HCT116 (cell line): ENCODE measurements at regions not wholly inside any gene's neighbourhood (a gene's known extent, or its start where the extent isn't known, plus 50 kb on each side); places are given as distances from the start of the nearest gene placed in this dataset.

Experiments used
- ATAC-seq: fragments of 200-7000 bp; cut with Tn5 transposase; 2 replicates; pipeline ENCODE4 v1.9.1; 2020; ENCODE audit warnings: mild to moderate bottlenecking, moderate library complexity
- BruUV-seq: library from RNA; stranded (reverse); fragments of 400-500 nt; replicated peaks from 2 replicates; lab custom pipeline; 2021; lab: Mats Ljungman, UMichigan
- CTCF ChIA-PET: fragments of 300-600 bp; sonication (Branson Sonifier 250); formaldehyde crosslinking; loops from one replicate; lab custom pipeline; 2021; ENCODE audit warnings: antibody characterized with exemption; lab: Charles Lee
- POLR2A ChIA-PET: fragments of 300-600, 350-600 bp; sonication (Branson Sonifier 250); formaldehyde crosslinking; loops from one replicate; lab custom pipeline; 2021; ENCODE audit warnings: antibody characterized with exemption; lab: Charles Lee
- RAD21 ChIA-PET, 2 experiments: fragments of 300-600 bp; sonication (Branson Sonifier 250); formaldehyde crosslinking; loops; one replicate each; lab custom pipeline; 2023; ENCODE audit warnings: low total read pairs in 2 of 2; ENCODE audit not compliant: uncharacterized antibody in 2 of 2, unreplicated experiment in 2 of 2, low non-redundant PET in 1 of 2; lab: Charles Lee
- DNase-seq: peaks from one replicate; pipeline ENCODE4 v3.0.0-alpha.2; 2010; ENCODE audit warnings: low read depth, low spot score
- H2AFZ ChIP-seq: fragments of 200-600 bp; shearing (Covaris generic), sonication (generic); 2 replicates; pipeline ENCODE4 v1.6.1; 2017; ENCODE audit warnings: low read depth, mixed run types, mixed read lengths, antibody characterized with exemption, low read length; ENCODE audit not compliant: poor library complexity, severe bottlenecking
- H3K27ac ChIP-seq: 2 replicates; pipeline ENCODE4 v1.5.1; 2012; ENCODE audit warnings: low read depth, low read length
- H3K27me3 ChIP-seq: fragments of 200-600 bp; sonication (generic); 2 replicates; pipeline ENCODE4 v1.6.1; 2016; ENCODE audit warnings: mixed run types, low read length, mixed read lengths; ENCODE audit not compliant: insufficient read depth
- H3K36me3 ChIP-seq, 2 experiments: fragments of 200-500 bp in 1 of 2; fragments of 200-600 bp in 1 of 2; sonication (Bioruptor generic) in 1 of 2; sonication (generic) in 1 of 2; 2 replicates each; pipeline versions ENCODE4 v1.5.1 to v1.6.1; 2014 to 2016; ENCODE audit warnings: low read length in 2 of 2, inconsistent platforms in 1 of 2, mixed read lengths in 1 of 2, mixed run types in 1 of 2; ENCODE audit not compliant: insufficient read depth in 2 of 2, control insufficient read depth in 1 of 2
- H3K4me1 ChIP-seq, 2 experiments: fragments of 200-600 bp in 1 of 2; sonication (generic) in 1 of 2; 2 replicates each; pipeline versions ENCODE4 v1.5.1 to v1.6.1; 2012 to 2017; ENCODE audit warnings: low read length in 2 of 2, inconsistent platforms in 1 of 2, mild to moderate bottlenecking in 1 of 2, mixed read lengths in 1 of 2, mixed run types in 1 of 2, moderate library complexity in 1 of 2; ENCODE audit not compliant: insufficient read depth in 2 of 2, control insufficient read depth in 1 of 2
- H3K4me2 ChIP-seq: fragments of 200-600 bp; sonication (generic); 2 replicates; pipeline ENCODE4 v1.6.1; 2017; ENCODE audit warnings: mixed run types, low read length, mixed read lengths
- H3K4me3 ChIP-seq, 2 experiments: fragments of 200-600 bp in 1 of 2; sonication (generic) in 1 of 2; replicated peaks in 1 of 2; 2 replicates each; pipeline ENCODE4 v1.5.1; 2011 to 2016; ENCODE audit warnings: low read length in 2 of 2, control low read depth in 1 of 2, low read depth in 1 of 2, mild to moderate bottlenecking in 1 of 2, mixed read lengths in 1 of 2, mixed run types in 1 of 2
- H3K79me2 ChIP-seq: fragments of 200-600 bp; sonication (generic); 2 replicates; pipeline ENCODE4 v1.6.1; 2017; ENCODE audit warnings: mild to moderate bottlenecking, mixed run types, low read length, moderate library complexity, mixed read lengths; ENCODE audit not compliant: insufficient read depth
- H3K9ac ChIP-seq: fragments of 200-600 bp; sonication (generic); 2 replicates; pipeline ENCODE4 v1.6.1; 2016; ENCODE audit warnings: low read length, mixed read lengths
- H3K9me2 ChIP-seq: fragments of 200-600 bp; sonication (generic), shearing (Covaris generic); 2 replicates; pipeline ENCODE4 v1.6.1; 2017; ENCODE audit warnings: mixed run types, mild to moderate bottlenecking, moderate library complexity; ENCODE audit not compliant: insufficient read depth
- H3K9me3 ChIP-seq, 2 experiments: fragments of 200-500 bp in 1 of 2; fragments of 200-600 bp in 1 of 2; sonication (Bioruptor generic) in 1 of 2; sonication (generic) in 1 of 2; 2 replicates each; pipeline ENCODE4 v1.6.1; 2014 to 2017; ENCODE audit warnings: low read length in 2 of 2, mixed read lengths in 2 of 2, inconsistent platforms in 1 of 2, low read depth in 1 of 2, mild to moderate bottlenecking in 1 of 2, mixed run types in 1 of 2, moderate library complexity in 1 of 2; ENCODE audit not compliant: control insufficient read depth in 1 of 2, insufficient read depth in 1 of 2
- H4K20me1 ChIP-seq: fragments of 200-600 bp; sonication (generic), shearing (Covaris generic); 2 replicates; pipeline ENCODE4 v1.6.1; 2017; ENCODE audit warnings: mixed run types, mild to moderate bottlenecking, moderate library complexity; ENCODE audit not compliant: insufficient read depth
- CBX3 ChIP-seq: IDR thresholded peaks from 2 replicates; pipeline ENCODE4 v1.6.1; 2012; ENCODE audit warnings: low read depth
- CEBPB ChIP-seq: IDR thresholded peaks from 2 replicates; pipeline ENCODE4 v1.6.1; 2012; ENCODE audit warnings: low read depth
- EZH2 ChIP-seq: fragments of 200-600 bp; sonication (generic); IDR thresholded peaks from 2 replicates; pipeline ENCODE4 v1.6.1; 2017; ENCODE audit warnings: antibody characterized with exemption, mixed run types
- FOSL1 ChIP-seq: IDR thresholded peaks from 2 replicates; pipeline ENCODE4 v1.6.1; 2012; ENCODE audit warnings: low read depth
- POLR2A ChIP-seq: IDR thresholded peaks from 2 replicates; pipeline ENCODE4 v1.7.0; 2011; ENCODE audit warnings: borderline replicate concordance; ENCODE audit not compliant: insufficient read depth, insufficient read length; ENCODE audit errors: extremely low read depth
- RAD21 ChIP-seq: IDR thresholded peaks from 2 replicates; pipeline ENCODE4 v1.6.1; 2012; ENCODE audit warnings: low read depth, mild to moderate bottlenecking
- REST ChIP-seq: IDR thresholded peaks from 2 replicates; pipeline ENCODE4 v1.6.1; 2012; ENCODE audit warnings: low read depth
- SIN3A ChIP-seq: IDR thresholded peaks from 2 replicates; pipeline ENCODE4 v1.6.1; 2012; ENCODE audit warnings: low read depth
- SP1 ChIP-seq: IDR thresholded peaks from 2 replicates; pipeline ENCODE4 v1.6.1; 2012; ENCODE audit warnings: low read depth
- TCF7L2 ChIP-seq: IDR thresholded peaks from 2 replicates; pipeline ENCODE4 v1.7.0; 2011; ENCODE audit warnings: borderline replicate concordance, inconsistent platforms; ENCODE audit not compliant: insufficient read depth, insufficient read length; ENCODE audit errors: extremely low read depth
- YY1 ChIP-seq: IDR thresholded peaks from 2 replicates; pipeline ENCODE4 v1.6.1; 2011; ENCODE audit warnings: low read length, low read depth, moderate library complexity, mild to moderate bottlenecking; ENCODE audit not compliant: insufficient replicate concordance; ENCODE audit errors: extremely low read depth
- ZBTB33 ChIP-seq: IDR thresholded peaks from 2 replicates; pipeline ENCODE4 v1.6.1; 2011; ENCODE audit warnings: mild to moderate bottlenecking, low read length, moderate library complexity; ENCODE audit not compliant: insufficient replicate concordance; ENCODE audit errors: extremely low read depth
- ZFX ChIP-seq: fragments of 450-650 bp; IDR thresholded peaks from 2 replicates; pipeline ENCODE4 v1.6.1; 2017
- ZNF274 ChIP-seq: fragments of 200-500 bp; sonication (Bioruptor generic); IDR thresholded peaks from 2 replicates; pipeline ENCODE4 v1.6.1; 2014; ENCODE audit warnings: mild to moderate bottlenecking, low read depth, low read length, inconsistent platforms
- intact Hi-C: fragments of 100-400 bp; cut with micrococcal nuclease; formaldehyde crosslinking; loops from 2 replicates; pipeline ENCODE4 v1.10.0; 2022
- TF ChIP-seq, protein P1 (sequence below): IDR thresholded peaks from 2 replicates; pipeline ENCODE4 v1.6.1; 2012

DNA sequence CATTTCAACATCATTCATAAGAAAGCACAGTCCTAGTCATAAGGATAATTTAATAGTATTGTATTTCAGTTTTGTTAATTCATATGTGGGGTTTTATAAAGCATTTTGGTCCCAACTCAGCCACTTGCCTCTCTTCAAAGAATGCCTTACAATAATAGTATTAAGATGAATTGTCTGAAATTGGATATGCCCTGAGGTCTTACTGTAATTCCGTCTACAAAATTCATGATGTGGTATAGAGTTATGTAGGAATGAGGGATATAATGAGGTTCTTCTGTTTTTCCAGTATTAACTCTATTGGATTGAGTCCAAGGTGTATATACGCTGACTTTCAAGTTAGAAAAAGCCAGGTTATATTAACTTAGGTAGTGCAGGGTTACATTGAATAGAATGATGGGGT, 177.0 kb downstream of the GOLIM4 start (continued):
- TF ChIP-seq REST (no peak), SP1 (no peak), TCF7L2 (no peak), ZNF274 (no peak), EZH2 (no peak)
- TF ChIP-seq, protein P1, sequence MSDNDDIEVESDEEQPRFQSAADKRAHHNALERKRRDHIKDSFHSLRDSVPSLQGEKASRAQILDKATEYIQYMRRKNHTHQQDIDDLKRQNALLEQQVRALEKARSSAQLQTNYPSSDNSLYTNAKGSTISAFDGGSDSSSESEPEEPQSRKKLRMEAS = no peak

GRCh38 chr3:167918008-167918596, 177.6 kb downstream of the GOLIM4 start:
- Histone ChIP-seq H3K27ac (no peak overlapping the region), H2AFZ (no peak overlapping the region), H3K27me3 (no peaks in the 10 kb centered on the region), H4K20me1 (no peaks in the 10 kb centered on the region), H3K9me2 (no peaks in the 10 kb centered on the region), H3K36me3 (no peaks in the 10 kb centered on the region), H3K79me2 (no peaks in the 10 kb centered on the region), H3K9ac (no peak overlapping the region), H3K4me3 (no peak overlapping the region), H3K4me2 (no peak overlapping the region), H3K4me1 (0 out of 4 replicates have a peak, but pooled peaks cover 0 to 3% of the 10 kb centered on the region in 2 experiments), H3K9me3 (no peaks in the 10 kb centered on the region)
- BruUV-seq = no TSS peak
- intact Hi-C loops = no loop called here
- POLR2A ChIA-PET = no interaction called here
- DNase-seq = no peak
- CTCF ChIA-PET = no interaction called here
- RAD21 ChIA-PET = no interaction called here
- no peak for ATAC-seq
- TF ChIP-seq FOSL1 = no peak
- no peak for TF ChIP-seq REST
- TF ChIP-seq RAD21 = no peak
- TF ChIP-seq YY1 = no peak
- no peak for TF ChIP-seq CBX3
- no peak for TF ChIP-seq POLR2A
- no peak for TF ChIP-seq EZH2
- no peak for TF ChIP-seq SIN3A
- no peak for TF ChIP-seq CEBPB
- TF ChIP-seq SP1 = no peak
- TF ChIP-seq TCF7L2 = no peak
- no peak for TF ChIP-seq ZFX
- TF ChIP-seq ZBTB33 = no peak
